Astrocyte of the cerebellum (primary cell): ENCODE measurements at regions not wholly inside any gene's neighbourhood (a gene's known extent, or its start where the extent isn't known, plus 50 kb on each side); places are given as distances from the start of the nearest gene placed in this dataset.

ENCODE experiments used
- DNase-seq: peaks from one replicate; pipeline ENCODE4 v3.0.0-alpha.2; 2011; ENCODE audit warnings: low read depth
- H3K4me3 ChIP-seq: 2 replicates; pipeline ENCODE4 v1.5.1; 2011; ENCODE audit warnings: mild to moderate bottlenecking, low read depth, low read length, moderate library complexity
- in situ Hi-C: cut with HindIII; loops from 2 replicates; pipeline ENCODE4 v1.10.0; 2017; ENCODE audit warnings: low sequenced_read_pairs
- TF ChIP-seq, protein P1 (sequence below): IDR thresholded peaks from 2 replicates; pipeline ENCODE4 v1.5.1; 2012; ENCODE audit warnings: low read length, low read depth, moderate library complexity, mild to moderate bottlenecking; ENCODE audit errors: missing control alignments

DNA sequence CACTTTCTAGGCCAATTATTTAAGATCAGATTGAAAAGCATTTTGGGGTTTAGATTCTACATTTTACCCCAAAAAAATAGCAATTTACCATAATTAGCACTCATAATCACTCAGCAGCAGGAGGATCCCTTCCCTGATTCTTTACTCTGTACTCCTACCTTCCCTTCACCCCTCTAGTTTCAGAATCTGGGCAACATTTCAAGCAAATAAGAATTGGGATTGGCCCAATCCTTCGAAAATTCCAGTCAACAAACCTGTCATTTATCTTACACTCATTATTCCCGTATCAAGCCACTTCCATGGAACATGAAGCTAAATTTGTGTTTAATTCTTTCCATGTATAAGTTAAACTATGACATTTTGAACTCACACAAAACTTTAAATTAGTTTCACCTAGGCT lies 349.1 kb upstream of the USP15 start:
- in situ Hi-C loops: no loop called here
- DNase-seq: no peak
- no peak overlapping the region for H3K4me3 ChIP-seq
- TF ChIP-seq, protein P1, sequence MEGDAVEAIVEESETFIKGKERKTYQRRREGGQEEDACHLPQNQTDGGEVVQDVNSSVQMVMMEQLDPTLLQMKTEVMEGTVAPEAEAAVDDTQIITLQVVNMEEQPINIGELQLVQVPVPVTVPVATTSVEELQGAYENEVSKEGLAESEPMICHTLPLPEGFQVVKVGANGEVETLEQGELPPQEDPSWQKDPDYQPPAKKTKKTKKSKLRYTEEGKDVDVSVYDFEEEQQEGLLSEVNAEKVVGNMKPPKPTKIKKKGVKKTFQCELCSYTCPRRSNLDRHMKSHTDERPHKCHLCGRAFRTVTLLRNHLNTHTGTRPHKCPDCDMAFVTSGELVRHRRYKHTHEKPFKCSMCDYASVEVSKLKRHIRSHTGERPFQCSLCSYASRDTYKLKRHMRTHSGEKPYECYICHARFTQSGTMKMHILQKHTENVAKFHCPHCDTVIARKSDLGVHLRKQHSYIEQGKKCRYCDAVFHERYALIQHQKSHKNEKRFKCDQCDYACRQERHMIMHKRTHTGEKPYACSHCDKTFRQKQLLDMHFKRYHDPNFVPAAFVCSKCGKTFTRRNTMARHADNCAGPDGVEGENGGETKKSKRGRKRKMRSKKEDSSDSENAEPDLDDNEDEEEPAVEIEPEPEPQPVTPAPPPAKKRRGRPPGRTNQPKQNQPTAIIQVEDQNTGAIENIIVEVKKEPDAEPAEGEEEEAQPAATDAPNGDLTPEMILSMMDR: no peak

DNA sequence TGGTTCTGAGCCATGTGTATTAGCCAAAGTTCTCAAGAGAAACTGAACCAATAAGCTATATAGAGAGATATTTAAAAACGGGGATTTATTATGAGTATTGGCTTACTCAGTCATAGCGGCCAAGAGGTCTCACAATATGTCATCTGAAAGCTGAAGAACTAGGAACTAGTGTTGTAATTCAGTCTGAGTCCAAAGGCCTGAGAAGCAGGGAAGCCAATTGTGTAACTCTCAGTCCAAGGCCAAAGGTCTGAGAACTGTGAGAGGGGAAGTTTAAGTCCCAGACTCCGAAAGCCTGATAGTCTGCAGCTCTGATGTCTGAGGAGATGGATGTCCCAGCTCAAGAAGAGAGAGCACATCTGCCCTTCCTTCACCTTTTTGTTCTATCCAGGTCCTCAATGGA lies 344.8 kb upstream of the USP15 start:
- H3K4me3 ChIP-seq: no peak overlapping the region
- TF ChIP-seq, protein P1: no peak
- in situ Hi-C loops: no loop called here
- DNase-seq: no peak

DNA sequence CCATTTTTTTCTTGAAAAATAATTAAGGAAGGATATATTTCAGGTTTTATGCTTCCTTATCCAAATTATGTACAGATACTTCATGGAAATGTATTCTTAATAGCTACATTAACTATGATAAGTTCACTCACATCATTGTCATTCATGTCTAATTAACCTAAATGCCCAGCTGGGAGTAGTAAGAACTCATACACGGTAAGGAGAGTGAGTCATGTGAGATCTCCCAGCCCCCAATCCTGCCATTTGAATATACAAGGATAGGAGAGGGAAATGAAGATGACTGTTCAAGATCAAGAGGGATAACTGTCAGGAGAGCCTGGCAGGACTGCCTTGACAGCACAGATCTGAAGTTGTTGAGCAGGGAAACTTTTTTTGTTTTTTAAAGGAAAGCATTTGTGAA lies 343.4 kb upstream of the USP15 start:
- TF ChIP-seq, protein P1: no peak
- in situ Hi-C loops: no loop called here
- no peak for DNase-seq
- H3K4me3 ChIP-seq: no peak overlapping the region

DNA sequence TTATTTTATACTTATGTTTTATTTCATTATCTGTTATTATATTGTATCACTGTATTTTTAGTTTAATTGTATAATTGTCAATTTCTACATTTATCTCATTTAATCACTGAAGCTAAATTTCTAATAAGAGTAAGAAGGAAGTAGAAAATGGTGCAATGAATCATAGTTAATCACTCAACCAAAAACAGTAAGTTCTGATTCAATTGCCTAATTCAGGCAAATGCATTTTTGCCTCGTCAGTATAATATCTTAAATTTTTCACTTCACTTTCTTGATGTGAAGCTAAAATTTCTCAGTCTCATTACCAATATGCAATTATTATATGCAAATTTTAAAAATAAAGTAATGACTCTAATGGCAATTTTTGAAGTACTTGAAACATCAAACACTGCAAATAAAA lies 340.5 kb upstream of the USP15 start:
- TF ChIP-seq, protein P1: no peak
- in situ Hi-C loops: no loop called here
- no peak for DNase-seq
- no peak overlapping the region for H3K4me3 ChIP-seq

DNA sequence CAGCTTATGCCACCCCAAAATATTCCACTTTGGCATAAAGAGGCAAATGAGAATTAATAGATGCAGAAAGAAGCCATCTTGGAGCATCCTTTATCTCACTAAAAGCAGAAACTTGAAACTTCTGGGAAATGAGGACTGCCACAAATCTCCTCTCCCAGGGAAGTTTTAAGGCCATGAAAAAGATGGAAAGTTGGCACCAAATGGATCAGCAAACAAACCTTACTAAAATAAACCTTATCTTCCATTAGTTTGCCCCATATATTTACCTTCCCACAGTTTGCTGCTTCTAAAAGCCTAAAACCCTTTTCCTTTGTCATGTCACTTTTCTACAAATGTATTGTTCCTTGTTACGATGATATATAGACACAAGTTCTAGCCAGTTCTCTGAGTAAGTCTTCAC lies 340.0 kb upstream of the USP15 start:
- DNase-seq: no peak
- no peak overlapping the region for H3K4me3 ChIP-seq
- TF ChIP-seq, protein P1: no peak
- in situ Hi-C loops: no loop called here

DNA sequence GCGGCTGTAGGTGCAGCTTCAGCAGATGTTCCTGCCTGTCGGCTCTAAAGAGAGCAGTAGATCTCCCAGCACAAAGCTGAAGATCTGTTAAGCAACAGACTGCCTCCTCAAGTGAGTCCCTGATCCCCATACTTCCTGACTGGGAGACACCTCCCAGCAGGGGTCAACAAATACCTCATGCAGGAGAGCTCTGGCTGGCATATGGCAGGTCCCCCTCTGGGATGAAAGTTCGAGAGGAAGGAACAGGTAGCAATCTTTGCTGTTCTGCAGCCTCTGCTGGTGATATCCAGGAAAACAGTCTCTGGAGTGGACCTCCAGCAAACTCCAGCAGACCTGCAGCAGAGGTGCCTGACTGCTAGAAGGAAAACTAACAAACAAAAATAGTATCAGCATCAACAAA lies 337.1 kb upstream of the USP15 start:
- in situ Hi-C loops: no loop called here
- H3K4me3 ChIP-seq: no peak overlapping the region
- DNase-seq: no peak
- TF ChIP-seq, protein P1: no peak

DNA sequence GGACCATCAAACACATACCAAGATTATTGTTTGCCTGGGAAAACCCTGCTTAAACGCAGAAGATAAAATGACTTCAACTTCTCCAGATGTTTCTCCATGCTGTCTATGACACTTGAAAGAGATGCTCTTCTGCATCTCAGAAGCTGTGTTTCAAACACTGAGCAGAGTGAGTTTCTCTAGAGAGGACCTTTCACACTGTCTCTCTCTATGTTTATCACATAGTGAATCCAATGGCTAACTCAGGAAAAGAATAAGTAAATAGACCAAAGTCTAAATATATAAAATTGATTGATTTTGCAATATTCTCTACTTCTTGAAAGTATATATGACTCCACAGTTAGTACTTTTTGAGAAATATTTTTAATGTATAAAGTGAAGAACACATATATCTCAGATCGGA lies 325.6 kb upstream of the USP15 start:
- H3K4me3 ChIP-seq: no peak overlapping the region
- no peak for DNase-seq
- TF ChIP-seq, protein P1: no peak
- in situ Hi-C loops: no loop called here
